ENCODE measurements at regions not wholly inside any gene's neighbourhood (a gene's known extent, or its start where the extent isn't known, plus 50 kb on each side); places are given as distances from the start of the nearest gene placed in this dataset.

GRCh38 chr4:104942990-104943743 is 203.5 kb upstream of the TET2 start:
- no peaks in the 10 kb centered on the region for H3K9me3 ChIP-seq (ENCODE audit: control insufficient read depth, insufficient read depth, low read depth, low read length)
- TF ChIP-seq, protein P1, sequence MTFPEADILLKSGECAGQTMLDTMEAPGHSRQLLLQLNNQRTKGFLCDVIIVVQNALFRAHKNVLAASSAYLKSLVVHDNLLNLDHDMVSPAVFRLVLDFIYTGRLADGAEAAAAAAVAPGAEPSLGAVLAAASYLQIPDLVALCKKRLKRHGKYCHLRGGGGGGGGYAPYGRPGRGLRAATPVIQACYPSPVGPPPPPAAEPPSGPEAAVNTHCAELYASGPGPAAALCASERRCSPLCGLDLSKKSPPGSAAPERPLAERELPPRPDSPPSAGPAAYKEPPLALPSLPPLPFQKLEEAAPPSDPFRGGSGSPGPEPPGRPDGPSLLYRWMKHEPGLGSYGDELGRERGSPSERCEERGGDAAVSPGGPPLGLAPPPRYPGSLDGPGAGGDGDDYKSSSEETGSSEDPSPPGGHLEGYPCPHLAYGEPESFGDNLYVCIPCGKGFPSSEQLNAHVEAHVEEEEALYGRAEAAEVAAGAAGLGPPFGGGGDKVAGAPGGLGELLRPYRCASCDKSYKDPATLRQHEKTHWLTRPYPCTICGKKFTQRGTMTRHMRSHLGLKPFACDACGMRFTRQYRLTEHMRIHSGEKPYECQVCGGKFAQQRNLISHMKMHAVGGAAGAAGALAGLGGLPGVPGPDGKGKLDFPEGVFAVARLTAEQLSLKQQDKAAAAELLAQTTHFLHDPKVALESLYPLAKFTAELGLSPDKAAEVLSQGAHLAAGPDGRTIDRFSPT (tag by site-specific recombination; IDR thresholded peaks at IDR 0.05) = no peak
- TF ChIP-seq ZNF311 (tag by site-specific recombination; IDR thresholded peaks at IDR 0.05; ENCODE audit: borderline replicate concordance) (no peak), ZNF133 (tag by site-specific recombination; IDR thresholded peaks at IDR 0.05) (no peak), ZNF121 (tag by site-specific recombination; IDR thresholded peaks at IDR 0.05) (no peak), ZNF184 (tag by site-specific recombination; IDR thresholded peaks at IDR 0.05) (no peak), ZNF560 (tag by site-specific recombination; IDR thresholded peaks at IDR 0.05; ENCODE audit: borderline replicate concordance) (no peak), KLF9 (tag by site-specific recombination; IDR thresholded peaks at IDR 0.05; ENCODE audit: low read depth) (no peak), ZNF530 (tag by site-specific recombination; IDR thresholded peaks at IDR 0.05; ENCODE audit: low read depth) (no peak)
- TF ChIP-seq, protein P2, sequence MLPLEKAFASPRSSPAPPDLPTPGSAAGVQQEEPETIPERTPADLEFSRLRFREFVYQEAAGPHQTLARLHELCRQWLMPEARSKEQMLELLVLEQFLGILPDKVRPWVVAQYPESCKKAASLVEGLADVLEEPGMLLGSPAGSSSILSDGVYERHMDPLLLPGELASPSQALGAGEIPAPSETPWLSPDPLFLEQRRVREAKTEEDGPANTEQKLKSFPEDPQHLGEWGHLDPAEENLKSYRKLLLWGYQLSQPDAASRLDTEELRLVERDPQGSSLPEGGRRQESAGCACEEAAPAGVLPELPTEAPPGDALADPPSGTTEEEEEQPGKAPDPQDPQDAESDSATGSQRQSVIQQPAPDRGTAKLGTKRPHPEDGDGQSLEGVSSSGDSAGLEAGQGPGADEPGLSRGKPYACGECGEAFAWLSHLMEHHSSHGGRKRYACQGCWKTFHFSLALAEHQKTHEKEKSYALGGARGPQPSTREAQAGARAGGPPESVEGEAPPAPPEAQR (tag by site-specific recombination; IDR thresholded peaks at IDR 0.05) = no peak
- TF ChIP-seq, protein P3, sequence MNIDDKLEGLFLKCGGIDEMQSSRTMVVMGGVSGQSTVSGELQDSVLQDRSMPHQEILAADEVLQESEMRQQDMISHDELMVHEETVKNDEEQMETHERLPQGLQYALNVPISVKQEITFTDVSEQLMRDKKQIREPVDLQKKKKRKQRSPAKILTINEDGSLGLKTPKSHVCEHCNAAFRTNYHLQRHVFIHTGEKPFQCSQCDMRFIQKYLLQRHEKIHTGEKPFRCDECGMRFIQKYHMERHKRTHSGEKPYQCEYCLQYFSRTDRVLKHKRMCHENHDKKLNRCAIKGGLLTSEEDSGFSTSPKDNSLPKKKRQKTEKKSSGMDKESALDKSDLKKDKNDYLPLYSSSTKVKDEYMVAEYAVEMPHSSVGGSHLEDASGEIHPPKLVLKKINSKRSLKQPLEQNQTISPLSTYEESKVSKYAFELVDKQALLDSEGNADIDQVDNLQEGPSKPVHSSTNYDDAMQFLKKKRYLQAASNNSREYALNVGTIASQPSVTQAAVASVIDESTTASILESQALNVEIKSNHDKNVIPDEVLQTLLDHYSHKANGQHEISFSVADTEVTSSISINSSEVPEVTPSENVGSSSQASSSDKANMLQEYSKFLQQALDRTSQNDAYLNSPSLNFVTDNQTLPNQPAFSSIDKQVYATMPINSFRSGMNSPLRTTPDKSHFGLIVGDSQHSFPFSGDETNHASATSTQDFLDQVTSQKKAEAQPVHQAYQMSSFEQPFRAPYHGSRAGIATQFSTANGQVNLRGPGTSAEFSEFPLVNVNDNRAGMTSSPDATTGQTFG (tag by site-specific recombination; IDR thresholded peaks at IDR 0.05; ENCODE audit: borderline replicate concordance) = no peak
- H3K4me1 ChIP-seq (ENCODE audit: control insufficient read depth, insufficient read depth, low read length) = no peaks in the 10 kb centered on the region
- no peak overlapping the region for H3K27ac ChIP-seq (ENCODE audit: extremely low read depth, low read depth, low read length)
- no peak overlapping the region for H3K4me3 ChIP-seq (ENCODE audit: low read depth, low read length)
- no peaks in the 10 kb centered on the region for H3K36me3 ChIP-seq (ENCODE audit: control insufficient read depth in 2 of 2, insufficient read depth in 1 of 2, low read length in 2 of 2)
- POLR2A ChIA-PET = no interaction called here
- CTCF ChIA-PET = no interaction called here

GRCh38 chr4:104944596-104944995 is 202.1 kb upstream of the TET2 start:
- H3K4me3 ChIP-seq (ENCODE audit: low read depth, low read length) = no peak overlapping the region
- TF ChIP-seq ZNF658 (tag by site-specific recombination; IDR thresholded peaks at IDR 0.05) (no peak), ZNF404 (tag by site-specific recombination; IDR thresholded peaks at IDR 0.05) (no peak), ZNF792 (tag by site-specific recombination; IDR thresholded peaks at IDR 0.05) (no peak), ZNF335 (tag by site-specific recombination; conservative IDR thresholded peaks at IDR 0.05) (no peak), GFI1B (tag by site-specific recombination; IDR thresholded peaks at IDR 0.05) (no peak), ZNF354C (tag by site-specific recombination; IDR thresholded peaks at IDR 0.05; ENCODE audit: borderline replicate concordance, low read depth) (no peak), ZNF16 (tag by site-specific recombination; IDR thresholded peaks at IDR 0.05; ENCODE audit: low read depth) (no peak), ZNF292 (tag by site-specific recombination; IDR thresholded peaks at IDR 0.05; ENCODE audit: borderline replicate concordance, low read depth) (no peak), PRDM4 (tag by site-specific recombination; IDR thresholded peaks at IDR 0.05) (no peak), ZNF174 (tag by site-specific recombination; IDR thresholded peaks at IDR 0.05) (no peak)
- H3K9me3 ChIP-seq (ENCODE audit: control insufficient read depth, insufficient read depth, low read depth, low read length) = no peaks in the 10 kb centered on the region
- ChIA-PET CTCF (no interaction called here), POLR2A (no interaction called here)
- H3K36me3 ChIP-seq (ENCODE audit: control insufficient read depth in 2 of 2, insufficient read depth in 1 of 2, low read length in 2 of 2) = no peaks in the 10 kb centered on the region
- no peaks in the 10 kb centered on the region for H3K4me1 ChIP-seq (ENCODE audit: control insufficient read depth, insufficient read depth, low read length)
- H3K27ac ChIP-seq (ENCODE audit: extremely low read depth, low read depth, low read length) = no peak overlapping the region

Data from HEK293 (cell line).